NCI-H2196 (cell line): ENCODE measurements at regions not wholly inside any gene's neighbourhood (a gene's known extent, or its start where the extent isn't known, plus 50 kb on each side); places are given as distances from the start of the nearest gene placed in this dataset.
"Not testable (repeated sequence)": the region's sequence is repeated elsewhere in the genome, so short reads cannot be mapped to it uniquely, and the experiment has no call there.

Experiments used
- DNase-seq: peaks from one replicate; lab custom pipeline; 2025; ENCODE audit not compliant: unreplicated experiment; lab: John Stamatoyannopoulos, UW

GRCh38 chr16:66116163-66117002, 250.1 kb upstream of the CDH5 start:
- no peak for DNase-seq

GRCh38 chr16:66115373-66115772, 251.1 kb upstream of the CDH5 start:
- no peak for DNase-seq

DNA sequence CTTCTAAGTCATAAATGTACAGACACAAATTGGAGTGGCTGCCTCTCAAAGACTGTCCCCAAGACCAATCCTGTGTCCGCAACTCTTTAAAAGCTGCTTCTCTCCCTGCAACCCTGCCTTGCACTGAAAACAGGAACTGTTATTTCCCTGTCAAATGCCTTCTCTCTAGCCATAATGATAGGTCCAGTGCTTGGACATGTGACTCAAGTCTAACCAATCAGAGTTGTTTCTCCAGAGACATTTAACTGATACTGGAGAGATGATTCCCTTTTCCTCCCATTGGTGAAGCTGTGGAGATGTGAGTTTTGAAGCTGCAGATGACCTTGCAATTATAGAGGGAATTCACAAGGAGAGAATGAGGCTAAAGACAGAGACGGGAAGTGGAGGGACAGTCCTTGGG, 253.3 kb upstream of the CDH5 start:
- DNase-seq: no peak

GRCh38 chr16:66109677-66110076, 256.8 kb upstream of the CDH5 start:
- DNase-seq: no peak

GRCh38 chr16:66107661-66108060, 258.8 kb upstream of the CDH5 start:
- DNase-seq: no peak

DNA sequence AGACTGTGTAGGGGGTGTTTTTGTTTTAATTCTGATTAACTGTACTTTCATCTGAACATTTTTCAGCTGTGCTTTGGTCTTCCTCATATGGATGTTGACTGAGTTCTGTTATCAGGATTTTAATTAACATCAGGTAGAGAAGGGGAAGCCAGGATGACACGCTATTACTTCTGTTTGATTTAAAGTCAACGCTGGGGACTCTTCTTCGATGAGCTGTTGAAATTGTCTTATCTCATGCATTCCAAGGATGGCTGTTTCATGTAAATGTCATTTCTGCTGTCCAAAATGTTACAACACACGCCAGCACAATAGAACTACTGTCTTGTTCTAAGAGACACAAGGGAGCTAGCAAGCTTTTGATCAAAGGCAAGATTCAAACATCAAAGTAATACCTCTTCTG, 263.3 kb upstream of the CDH5 start:
- no peak for DNase-seq

DNA sequence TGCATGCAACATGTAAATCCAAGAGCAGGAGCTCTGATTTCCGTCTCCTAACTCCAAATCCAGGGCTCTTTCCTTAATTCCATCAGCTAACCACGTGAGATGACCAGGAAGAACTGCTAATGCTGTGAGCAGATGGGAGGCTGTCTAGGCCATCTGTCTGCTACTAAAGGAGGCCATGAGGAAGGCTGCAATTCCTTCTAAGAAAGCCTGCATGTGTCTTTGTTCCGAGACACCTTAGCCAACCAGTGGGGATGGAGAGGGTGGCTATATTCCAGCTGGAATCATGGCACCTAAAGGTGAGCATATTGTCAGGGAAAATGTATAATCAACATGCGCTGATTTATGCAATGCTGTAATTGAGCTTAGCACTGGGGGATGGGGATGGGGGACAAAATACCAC, 267.2 kb upstream of the CDH5 start:
- DNase-seq: no peak

GRCh38 chr16:66097751-66098150, 268.7 kb upstream of the CDH5 start:
- DNase-seq: no peak

GRCh38 chr16:66095676-66096075, 270.8 kb upstream of the CDH5 start:
- no peak for DNase-seq

GRCh38 chr16:66093191-66093590, 273.3 kb upstream of the CDH5 start:
- DNase-seq: no peak

DNA sequence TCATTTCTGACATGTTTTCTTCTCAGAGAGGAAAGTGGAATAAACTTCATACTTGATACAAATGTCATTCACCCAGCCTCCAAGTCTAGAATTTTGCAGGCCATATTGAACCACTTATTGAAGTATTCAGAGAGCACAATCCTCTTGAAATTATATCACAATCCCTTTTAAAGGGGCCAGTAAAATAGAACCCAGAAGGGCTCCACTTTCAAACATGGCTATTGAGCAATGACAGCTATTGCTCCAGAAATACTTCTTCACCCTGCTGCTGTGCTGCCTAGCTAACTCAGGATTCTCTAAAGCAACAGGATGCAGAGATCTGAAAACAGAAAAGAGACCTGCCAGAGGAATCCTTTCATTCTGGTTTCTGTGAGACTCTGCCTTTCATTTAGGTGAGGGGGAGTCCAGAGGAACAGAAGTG, 275.0 kb upstream of the CDH5 start:
- DNase-seq: no peak

DNA sequence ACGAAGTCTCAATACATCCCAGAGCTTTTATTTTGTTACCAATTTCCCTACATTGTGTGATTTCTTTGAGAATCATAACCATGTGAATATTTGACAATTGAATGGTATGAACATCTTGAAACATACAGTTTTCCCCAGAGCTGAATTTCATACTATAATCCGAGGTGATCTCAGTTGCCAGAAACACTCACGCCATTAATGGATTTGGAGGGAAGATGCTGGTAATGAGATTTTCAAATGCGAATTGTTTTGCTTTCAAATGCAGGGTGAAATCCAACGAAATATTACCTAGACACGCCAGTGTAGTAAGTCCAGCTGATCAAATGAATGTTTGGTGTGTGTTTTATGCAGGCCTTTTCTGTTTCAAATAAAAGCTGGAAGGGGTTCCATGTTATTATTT, 277.8 kb upstream of the CDH5 start:
- DNase-seq: no peak

DNA sequence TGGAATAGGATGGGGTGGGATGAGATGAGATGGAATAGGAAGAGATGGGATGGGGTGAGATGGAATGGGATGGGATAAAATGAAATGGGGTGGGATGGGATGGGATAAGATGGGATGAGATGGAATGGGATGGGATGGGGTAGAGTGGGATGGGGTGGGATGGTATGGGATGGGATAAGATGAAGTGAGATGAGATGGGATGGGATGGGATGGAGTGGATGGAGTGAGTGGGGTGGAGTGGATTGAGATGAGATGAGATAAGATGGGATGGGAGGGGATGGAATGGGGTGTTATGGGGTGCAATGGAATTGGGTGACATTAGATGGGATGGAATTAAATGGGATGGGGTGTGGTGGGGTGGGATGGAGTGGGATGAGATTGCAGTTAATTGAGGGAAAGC, 279.2 kb upstream of the CDH5 start:
- DNase-seq: no peak

GRCh38 chr16:66085651-66086050, 280.8 kb upstream of the CDH5 start:
- DNase-seq: no peak

GRCh38 chr16:66084731-66085130, 281.8 kb upstream of the CDH5 start:
- not testable (repeated sequence) for DNase-seq

DNA sequence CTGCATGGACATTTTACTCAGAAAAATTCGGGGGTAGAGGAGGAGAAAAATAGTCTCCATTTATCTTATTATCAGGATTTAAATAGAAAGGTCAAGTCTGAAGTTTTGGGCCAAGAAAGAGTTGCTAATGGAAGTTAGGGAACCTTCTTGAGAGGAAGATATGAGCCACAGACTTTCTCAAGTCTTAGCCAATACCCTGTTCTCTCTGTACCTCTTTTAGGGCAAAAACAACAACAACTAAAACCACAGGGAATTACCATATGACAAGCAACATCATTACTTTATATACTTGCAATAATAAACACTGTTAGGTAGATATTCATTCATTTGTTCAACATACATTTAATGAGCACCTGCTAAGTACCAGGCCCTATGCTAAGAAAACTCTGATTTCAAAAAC, 282.2 kb upstream of the CDH5 start:
- DNase-seq: no peak

DNA sequence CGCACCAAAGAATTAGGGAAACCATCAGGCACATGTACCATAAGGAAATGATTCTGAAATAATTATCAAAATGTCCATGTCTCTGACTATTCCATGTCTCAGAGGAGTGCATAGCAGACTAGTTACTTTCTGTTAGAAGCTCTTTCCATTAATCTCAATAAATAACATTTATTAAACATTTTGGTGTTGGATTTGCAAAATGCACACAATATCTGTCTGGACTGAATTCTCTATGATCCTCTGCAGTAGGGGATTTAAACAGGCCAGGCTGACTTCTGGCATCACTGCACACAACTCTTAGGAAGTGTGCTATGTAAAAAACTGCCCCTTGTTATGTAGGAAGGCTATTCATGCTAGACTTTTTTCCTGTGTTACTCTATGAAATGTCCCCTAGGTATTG, 283.3 kb upstream of the CDH5 start:
- no peak for DNase-seq

- no peak for DNase-seq
These were observed 284.1 kb upstream of the CDH5 start for GRCh38 chr16:66082424-66082823.

GRCh38 chr16:66081775-66082366, 284.6 kb upstream of the CDH5 start:
- no peak for DNase-seq

GRCh38 chr16:66079671-66080334, 286.7 kb upstream of the CDH5 start:
- no peak for DNase-seq

- peak; percentile 1 for DNase-seq
These were observed 296.2 kb upstream of the CDH5 start for GRCh38 chr16:66070140-66070917.
